Heart right ventricle (tissue), 16 donors: ENCODE measurements at regions not wholly inside any gene's neighbourhood (a gene's known extent, or its start where the extent isn't known, plus 50 kb on each side); places are given as distances from the start of the nearest gene placed in this dataset.

Source experiments
- ATAC-seq, 8 donors: fragments of 200-7000 bp; cut with Tn5 transposase; one replicate each; pipeline ENCODE4 v1.9.1; 2020; ENCODE audit warnings: mild to moderate bottlenecking in 8 of 8, moderate library complexity in 8 of 8, moderate number of reproducible peaks in 1 of 8
- DNase-seq, 2 donors: peaks; one replicate each; pipeline ENCODE4 v3.0.0-alpha.2; 2020
- H3K27ac ChIP-seq, 10 donors: fragments of 200-600 bp; sonication (generic) in 2 of 10; one replicate each; pipeline versions ENCODE4 v1.5.0 to v1.8.0; 2020 to 2022; ENCODE audit warnings: mild to moderate bottlenecking in 3 of 10
- H3K27me3 ChIP-seq, 7 donors: fragments of 200-600 bp; one replicate each; pipeline ENCODE4 v1.8.0; 2021 to 2022; ENCODE audit warnings: mild to moderate bottlenecking in 2 of 7
- H3K36me3 ChIP-seq, 9 donors: fragments of 200-600 bp; sonication (generic) in 1 of 9; one replicate each; pipeline versions ENCODE4 v1.5.0 to v1.8.0; 2020 to 2022; ENCODE audit warnings: mild to moderate bottlenecking in 2 of 9
- H3K4me1 ChIP-seq, 9 donors: fragments of 200-600 bp; sonication (generic) in 1 of 9; one replicate each; pipeline versions ENCODE4 v1.5.0 to v1.8.0; 2020 to 2022; ENCODE audit warnings: mild to moderate bottlenecking in 4 of 9
- H3K4me3 ChIP-seq, 10 donors: fragments of 200-600 bp; sonication (generic) in 2 of 10; one replicate each; pipeline versions ENCODE4 v1.5.0 to v1.8.0; 2020 to 2022; ENCODE audit warnings: mild to moderate bottlenecking in 7 of 10, moderate library complexity in 2 of 10
- H3K9me3 ChIP-seq, 11 donors: fragments of 200-600 bp in 10 of 11; sonication (generic) in 2 of 11; one replicate each; pipeline versions ENCODE4 v1.5.0 to v1.8.0; 2013 to 2022; ENCODE audit warnings: mild to moderate bottlenecking in 2 of 11, control low read depth in 1 of 11, moderate library complexity in 1 of 11
- WGBS, 2 donors: extraction: QIAGEN DNeasy Blood & Tissue Kit; methylation state at CpG; one replicate each; pipeline ENCODE4 v1.1.7; 2013; ENCODE audit warnings: inconsistent platforms in 1 of 2; 5-methylcytosine and 5-hydroxymethylcytosine counted together
- intact Hi-C, 10 donors: fragments of 100-400 bp; cut with DNase I; formaldehyde crosslinking; loops; one replicate each; pipeline versions ENCODE4 v1.11.1 to v1.14.2; 2022
- TF ChIP-seq, protein P1 (sequence below), 9 donors: fragments of 200-600 bp; sonication (generic) in 2 of 9; IDR thresholded peaks; one replicate each; pipeline versions ENCODE4 v1.5.0 to v1.8.0; 2021 to 2022; ENCODE audit warnings: antibody characterized with exemption in 9 of 9, mild to moderate bottlenecking in 5 of 9, moderate library complexity in 1 of 9
- donor health status: Arrhythmogenic right ventricular cardiomyopathy.
- donor health status: ischemic (EF 13 %, LVEDD 7.1; RV severe dilation, severe dysfunction).
- donor health status: healthy with polysubstance abuse.
- donor health status: DM: no; HTN: yes; CAD: no.
- donor health status: DM: no; HTN: no; CAD: no.
- donor health status: ischemic (EF 25% LVEDD 6.9; RV normal size, moderate dysfunction).
- donor health status: ischemic (EF 25% LVEDD 5.7; RV mildly dilated, moderate dysfunction).
- donor health status: healthy.
- donor health status: DM: yes; HTN: yes; CAD: no.
- donor health status: Ischemic cardiomyopathy.
- donor health status: ischemic (EF 35%, LVEDD 5.7; RV mildly dilated, moderate dysfunction).
- donor health status: nonischemic (EF 11% LVEDD 7.7; RV severe dilation, severe dysfunction).
- donor health status: DM: yes; HTN: yes; CAD: no.
- donor health status: PGD.
- donor health status: ischemic (EF 29% LVEDD 5.4; RV normal size, mild dysfunction).
- donor health status: nonischemic (EF 23%, LVEDD 6.1; RV moderate dilation, normal function).

DNA sequence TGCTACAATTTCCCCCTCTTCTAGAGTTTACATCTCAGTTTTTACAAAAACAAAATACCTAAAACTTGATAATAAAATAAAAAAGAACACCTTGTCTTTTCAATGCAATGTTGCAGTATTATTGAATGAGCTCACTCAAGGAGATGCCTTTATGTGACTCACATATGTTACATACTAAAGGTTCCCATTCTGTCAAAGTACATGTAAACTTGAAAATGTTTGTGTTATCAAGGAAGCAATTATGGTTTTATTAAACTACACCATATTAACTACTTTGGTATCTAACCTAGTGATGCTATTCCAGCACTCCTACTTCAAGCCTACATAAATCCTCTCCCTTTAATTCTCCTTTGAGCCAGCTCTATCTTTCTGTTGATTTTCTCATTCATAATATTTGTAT lies 658.3 kb downstream of the PTPRC start:
- TF ChIP-seq, protein P1, sequence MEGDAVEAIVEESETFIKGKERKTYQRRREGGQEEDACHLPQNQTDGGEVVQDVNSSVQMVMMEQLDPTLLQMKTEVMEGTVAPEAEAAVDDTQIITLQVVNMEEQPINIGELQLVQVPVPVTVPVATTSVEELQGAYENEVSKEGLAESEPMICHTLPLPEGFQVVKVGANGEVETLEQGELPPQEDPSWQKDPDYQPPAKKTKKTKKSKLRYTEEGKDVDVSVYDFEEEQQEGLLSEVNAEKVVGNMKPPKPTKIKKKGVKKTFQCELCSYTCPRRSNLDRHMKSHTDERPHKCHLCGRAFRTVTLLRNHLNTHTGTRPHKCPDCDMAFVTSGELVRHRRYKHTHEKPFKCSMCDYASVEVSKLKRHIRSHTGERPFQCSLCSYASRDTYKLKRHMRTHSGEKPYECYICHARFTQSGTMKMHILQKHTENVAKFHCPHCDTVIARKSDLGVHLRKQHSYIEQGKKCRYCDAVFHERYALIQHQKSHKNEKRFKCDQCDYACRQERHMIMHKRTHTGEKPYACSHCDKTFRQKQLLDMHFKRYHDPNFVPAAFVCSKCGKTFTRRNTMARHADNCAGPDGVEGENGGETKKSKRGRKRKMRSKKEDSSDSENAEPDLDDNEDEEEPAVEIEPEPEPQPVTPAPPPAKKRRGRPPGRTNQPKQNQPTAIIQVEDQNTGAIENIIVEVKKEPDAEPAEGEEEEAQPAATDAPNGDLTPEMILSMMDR (IDR thresholded peaks at IDR 0.05), result no peak
- no peak for ATAC-seq
- intact Hi-C loops, result no loop called here

DNA sequence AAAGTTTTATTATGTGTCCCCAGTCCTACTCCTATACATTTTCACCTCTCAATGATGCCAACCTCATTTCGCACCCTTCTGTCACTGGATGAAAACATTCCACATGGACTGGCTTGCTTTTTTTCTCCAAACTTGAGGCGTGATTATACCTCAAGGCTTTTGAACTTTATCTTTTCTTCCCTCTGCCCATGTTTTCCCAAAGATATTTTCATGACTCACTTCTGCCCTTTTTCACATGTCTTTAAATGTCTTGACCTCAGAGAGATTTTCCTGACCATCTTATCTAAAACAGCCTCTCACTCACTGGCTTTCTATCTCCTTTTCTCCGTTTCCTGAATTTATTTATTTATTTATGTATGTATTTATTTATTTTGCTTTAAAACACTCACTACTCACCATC lies 659.0 kb downstream of the PTPRC start:
- Histone ChIP-seq H3K4me1 (no peaks in the 10 kb centered on the region), H3K4me3 (no peak overlapping the region), H3K27me3 (no peaks in the 10 kb centered on the region), H3K27ac (no peak overlapping the region), H3K9me3 (no peaks in the 10 kb centered on the region), H3K36me3 (no peaks in the 10 kb centered on the region)
- intact Hi-C loops, result no loop called here
- ATAC-seq (no peak), DNase-seq (no peak)
- 67 to 69% methylated on average over 3 of the region's 3 CpGs for WGBS, 2 donors
- TF ChIP-seq, protein P1 (IDR thresholded peaks at IDR 0.05), result no peak

More for the DNA sequence above, 658.3 kb downstream of the PTPRC start:
- H3K4me3 ChIP-seq, result no peak overlapping the region
- no peaks in the 10 kb centered on the region for H3K36me3 ChIP-seq
- no peaks in the 10 kb centered on the region for H3K9me3 ChIP-seq
- no peak overlapping the region for H3K27ac ChIP-seq
- no peaks in the 10 kb centered on the region for H3K4me1 ChIP-seq
- DNase-seq, result no peak
- H3K27me3 ChIP-seq, result no peaks in the 10 kb centered on the region

DNA sequence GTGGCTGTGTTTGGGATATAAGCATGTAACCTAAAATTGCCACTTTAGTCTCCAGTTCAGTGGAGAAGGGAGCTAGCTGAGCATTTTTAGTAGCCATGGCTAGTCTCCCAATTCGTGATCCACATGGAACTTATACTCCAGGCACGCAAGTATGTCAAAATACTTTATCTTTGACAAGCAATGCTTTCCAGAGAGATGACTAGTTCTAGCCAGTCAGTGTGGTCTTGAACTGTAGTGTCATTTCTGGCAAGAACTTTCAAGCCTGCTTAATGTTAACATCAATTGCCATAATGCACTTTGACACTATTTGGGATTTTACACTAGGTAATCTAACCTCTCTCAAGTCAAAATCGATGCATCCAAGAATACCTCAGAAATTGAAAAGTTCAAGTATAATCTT lies 660.0 kb downstream of the PTPRC start:
- no peak for ATAC-seq
- H3K4me1 ChIP-seq, result no peaks in the 10 kb centered on the region
- no peak overlapping the region for H3K27ac ChIP-seq
- no peak for DNase-seq
- intact Hi-C loops, result no loop called here
- TF ChIP-seq, protein P1 (IDR thresholded peaks at IDR 0.05), result no peak
- H3K9me3 ChIP-seq, result no peaks in the 10 kb centered on the region
- H3K36me3 ChIP-seq, result no peaks in the 10 kb centered on the region
- 47 to 59% methylated on average over 3 of the region's 3 CpGs for WGBS, 2 donors
- H3K4me3 ChIP-seq, result no peak overlapping the region
- no peaks in the 10 kb centered on the region for H3K27me3 ChIP-seq

DNA sequence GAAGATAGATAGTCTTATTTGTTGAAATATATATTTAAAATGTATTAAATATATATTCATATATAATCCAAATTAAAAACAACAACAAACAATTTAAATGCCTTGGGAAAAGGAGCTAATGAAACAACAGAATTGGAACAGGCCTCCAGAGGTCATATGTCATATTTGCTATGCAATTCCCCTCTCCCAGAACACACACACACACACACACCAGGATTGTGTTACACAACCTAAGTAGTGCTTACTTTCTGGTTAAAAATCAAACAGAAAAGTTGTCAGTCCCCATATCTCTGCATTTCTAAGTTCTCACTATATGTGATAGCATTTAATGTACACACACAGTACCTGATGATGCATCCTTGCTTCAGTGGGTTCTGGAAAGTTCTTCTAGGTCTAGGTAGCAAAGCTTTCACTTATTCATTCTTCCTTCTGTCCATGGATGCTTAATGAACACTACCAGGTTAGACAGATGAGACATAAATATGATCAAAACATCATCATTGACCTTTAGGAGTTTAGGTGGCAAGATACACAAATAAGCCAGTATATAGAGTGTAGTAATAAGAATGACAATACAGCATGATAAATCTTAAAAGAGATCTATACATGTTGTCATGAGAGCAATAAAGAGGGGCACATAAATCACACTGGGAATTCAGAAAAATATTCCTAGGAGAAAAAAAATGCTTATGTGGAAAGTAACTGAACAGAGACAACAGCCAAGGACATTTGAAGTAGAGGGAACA lies 662.8 kb downstream of the PTPRC start:
- TF ChIP-seq, protein P1 (IDR thresholded peaks at IDR 0.05), result no peak
- Histone ChIP-seq H3K4me1 (no peaks in the 10 kb centered on the region), H3K4me3 (no peak overlapping the region), H3K36me3 (no peaks in the 10 kb centered on the region), H3K27me3 (no peaks in the 10 kb centered on the region), H3K9me3 (no peaks in the 10 kb centered on the region), H3K27ac (no peak overlapping the region)
- no peak for DNase-seq
- intact Hi-C loops, result no loop called here
- no peak for ATAC-seq
